ENCODE measurements at regions not wholly inside any gene's neighbourhood (a gene's known extent, or its start where the extent isn't known, plus 50 kb on each side); places are given as distances from the start of the nearest gene placed in this dataset.
A peak's percentile ranks its signal among the peaks of the same experiment; 100 is the strongest.

GRCh38 chrY:15749533-15750433 is 1225.5 kb downstream of the NLGN4Y start:
- Histone ChIP-seq H2AFZ (ENCODE audit: insufficient read depth, low read length, poor library complexity) (no peak overlapping the region), H3K36me3 (ENCODE audit: control insufficient read depth in 1 of 2, insufficient read depth in 2 of 2, low read length in 2 of 2) (no peaks in the 10 kb centered on the region), H3K18ac (ENCODE audit: low read length) (peak overlapping the region; percentile 71), H4K12ac (ENCODE audit: low read depth, low read length) (no peak overlapping the region), H3K9me3 (ENCODE audit: insufficient read depth, low read depth, low read length) (no peaks in the 10 kb centered on the region), H3K4me3 (ENCODE audit: low read depth, low read length) (no peak overlapping the region), H3K14ac (ENCODE audit: low read length) (no peak overlapping the region), H3K4me1 (ENCODE audit: control insufficient read depth in 1 of 2, insufficient read depth in 2 of 2, low read length in 2 of 2) (peaks cover 0 to 6% of the 10 kb centered on the region in 2 experiments), H3K27me3 (ENCODE audit: insufficient read depth, low read length) (no peaks in the 10 kb centered on the region), H3K4me2 (ENCODE audit: low read length) (no peak overlapping the region), H4K8ac (ENCODE audit: low read depth, low read length) (peak overlapping the region; percentile 54), H4K91ac (ENCODE audit: low read depth, low read length) (peak overlapping the region; percentile 77), H3K79me1 (ENCODE audit: low read length) (peaks cover 3% of the 10 kb centered on the region), H3K9ac (ENCODE audit: low read length) (no peak overlapping the region), H2BK120ac (ENCODE audit: insufficient read depth, low read length, poor library complexity) (no peak overlapping the region), H3K27ac (ENCODE audit: low read depth, low read length) (peak overlapping the region; percentile 69), H3K79me2 (ENCODE audit: control insufficient read depth, insufficient read depth, low read length, poor library complexity) (no peaks in the 10 kb centered on the region), H2AK5ac (ENCODE audit: low read length) (peak overlapping the region; percentile 83), H3K4ac (ENCODE audit: low read depth, low read length) (no peak overlapping the region), H2BK5ac (ENCODE audit: low read depth, low read length, poor library complexity) (peak overlapping the region; percentile 56), H3K23ac (ENCODE audit: low read length) (no peak overlapping the region), H2BK12ac (ENCODE audit: low read length) (peak overlapping the region; percentile 71)
- peak in 1 of 2 donors; percentile 54 for DNase-seq
- WGBS (ENCODE audit: extremely low coverage, insufficient coverage, insufficient read length), result no CpG with 5 or more reads among the region's 5 CpGs

- H4K91ac ChIP-seq (ENCODE audit: low read depth, low read length), result no peak overlapping the region
- no peak overlapping the region for H2BK12ac ChIP-seq (ENCODE audit: low read length)
- peak in 1 of 2 donors; percentile 53 for DNase-seq
- H3K4me1 ChIP-seq (ENCODE audit: control insufficient read depth in 1 of 2, insufficient read depth in 2 of 2, low read length in 2 of 2), result peaks cover 0 to 6% of the 10 kb centered on the region in 2 experiments
- H3K4me2 ChIP-seq (ENCODE audit: low read length), result no peak overlapping the region
- no peak overlapping the region for H3K14ac ChIP-seq (ENCODE audit: low read length)
- H3K4ac ChIP-seq (ENCODE audit: low read depth, low read length), result no peak overlapping the region
- H3K9me3 ChIP-seq (ENCODE audit: insufficient read depth, low read depth, low read length), result no peaks in the 10 kb centered on the region
- WGBS (ENCODE audit: extremely low coverage, insufficient coverage, insufficient read length), result no CpG with 5 or more reads among the region's 2 CpGs
- H4K8ac ChIP-seq (ENCODE audit: low read depth, low read length), result no peak overlapping the region
- H2AFZ ChIP-seq (ENCODE audit: insufficient read depth, low read length, poor library complexity), result no peak overlapping the region
- H3K18ac ChIP-seq (ENCODE audit: low read length), result no peak overlapping the region
- H3K79me2 ChIP-seq (ENCODE audit: control insufficient read depth, insufficient read depth, low read length, poor library complexity), result no peaks in the 10 kb centered on the region
- H4K12ac ChIP-seq (ENCODE audit: low read depth, low read length), result no peak overlapping the region
- H3K79me1 ChIP-seq (ENCODE audit: low read length), result peaks cover 3% of the 10 kb centered on the region
- no peak overlapping the region for H2AK5ac ChIP-seq (ENCODE audit: low read length)
- no peak overlapping the region for H3K23ac ChIP-seq (ENCODE audit: low read length)
- no peak overlapping the region for H2BK5ac ChIP-seq (ENCODE audit: low read depth, low read length, poor library complexity)
- no peak overlapping the region for H3K27ac ChIP-seq (ENCODE audit: low read depth, low read length)
- no peaks in the 10 kb centered on the region for H3K36me3 ChIP-seq (ENCODE audit: control insufficient read depth in 1 of 2, insufficient read depth in 2 of 2, low read length in 2 of 2)
- no peak overlapping the region for H3K9ac ChIP-seq (ENCODE audit: low read length)
- H3K4me3 ChIP-seq (ENCODE audit: low read depth, low read length), result no peak overlapping the region
- H2BK120ac ChIP-seq (ENCODE audit: insufficient read depth, low read length, poor library complexity), result no peak overlapping the region
- H3K27me3 ChIP-seq (ENCODE audit: insufficient read depth, low read length), result no peaks in the 10 kb centered on the region
Observed at GRCh38 chrY:15751001-15751400, 1226.7 kb downstream of the NLGN4Y start.

- H3K27ac ChIP-seq (ENCODE audit: low read depth, low read length), result no peak overlapping the region
- no peak overlapping the region for H2AK5ac ChIP-seq (ENCODE audit: low read length)
- no peak overlapping the region for H3K18ac ChIP-seq (ENCODE audit: low read length)
- H3K27me3 ChIP-seq (ENCODE audit: insufficient read depth, low read length), result no peaks in the 10 kb centered on the region
- no peaks in the 10 kb centered on the region for H3K9me3 ChIP-seq (ENCODE audit: insufficient read depth, low read depth, low read length)
- H2BK120ac ChIP-seq (ENCODE audit: insufficient read depth, low read length, poor library complexity), result peak overlapping the region; percentile 6
- no peak for DNase-seq
- no peak overlapping the region for H3K4me3 ChIP-seq (ENCODE audit: low read depth, low read length)
- no peak overlapping the region for H4K8ac ChIP-seq (ENCODE audit: low read depth, low read length)
- H4K12ac ChIP-seq (ENCODE audit: low read depth, low read length), result no peak overlapping the region
- no peak overlapping the region for H3K4me2 ChIP-seq (ENCODE audit: low read length)
- WGBS (ENCODE audit: extremely low coverage, insufficient coverage, insufficient read length), result no CpG with 5 or more reads among the region's 5 CpGs
- H3K23ac ChIP-seq (ENCODE audit: low read length), result no peak overlapping the region
- no peaks in the 10 kb centered on the region for H3K79me1 ChIP-seq (ENCODE audit: low read length)
- no peak overlapping the region for H2AFZ ChIP-seq (ENCODE audit: insufficient read depth, low read length, poor library complexity)
- H3K36me3 ChIP-seq (ENCODE audit: control insufficient read depth in 1 of 2, insufficient read depth in 2 of 2, low read length in 2 of 2), result no peaks in the 10 kb centered on the region
- H4K91ac ChIP-seq (ENCODE audit: low read depth, low read length), result peak overlapping the region; percentile 24
- H2BK5ac ChIP-seq (ENCODE audit: low read depth, low read length, poor library complexity), result no peak overlapping the region
- no peak overlapping the region for H3K14ac ChIP-seq (ENCODE audit: low read length)
- H3K9ac ChIP-seq (ENCODE audit: low read length), result no peak overlapping the region
- no peaks in the 10 kb centered on the region for H3K4me1 ChIP-seq (ENCODE audit: control insufficient read depth in 1 of 2, insufficient read depth in 2 of 2, low read length in 2 of 2)
- H3K79me2 ChIP-seq (ENCODE audit: control insufficient read depth, insufficient read depth, low read length, poor library complexity), result no peaks in the 10 kb centered on the region
- H2BK12ac ChIP-seq (ENCODE audit: low read length), result peak overlapping the region; percentile 71
- no peak overlapping the region for H3K4ac ChIP-seq (ENCODE audit: low read depth, low read length)
Observed at GRCh38 chrY:15756266-15756665, 1231.9 kb downstream of the NLGN4Y start.

- no peak overlapping the region for H2BK120ac ChIP-seq (ENCODE audit: insufficient read depth, low read length, poor library complexity)
- no peaks in the 10 kb centered on the region for H3K4me1 ChIP-seq (ENCODE audit: control insufficient read depth in 1 of 2, insufficient read depth in 2 of 2, low read length in 2 of 2)
- H2AFZ ChIP-seq (ENCODE audit: insufficient read depth, low read length, poor library complexity), result no peak overlapping the region
- no peak overlapping the region for H3K9ac ChIP-seq (ENCODE audit: low read length)
- H3K18ac ChIP-seq (ENCODE audit: low read length), result no peak overlapping the region
- H4K91ac ChIP-seq (ENCODE audit: low read depth, low read length), result no peak overlapping the region
- no CpG with 5 or more reads among the region's 3 CpGs for WGBS (ENCODE audit: extremely low coverage, insufficient coverage, insufficient read length)
- H3K23ac ChIP-seq (ENCODE audit: low read length), result no peak overlapping the region
- no peaks in the 10 kb centered on the region for H3K79me2 ChIP-seq (ENCODE audit: control insufficient read depth, insufficient read depth, low read length, poor library complexity)
- H2AK5ac ChIP-seq (ENCODE audit: low read length), result no peak overlapping the region
- H3K79me1 ChIP-seq (ENCODE audit: low read length), result peaks cover 4% of the 10 kb centered on the region
- H3K9me3 ChIP-seq (ENCODE audit: insufficient read depth, low read depth, low read length), result no peaks in the 10 kb centered on the region
- H3K4me2 ChIP-seq (ENCODE audit: low read length), result no peak overlapping the region
- H3K36me3 ChIP-seq (ENCODE audit: control insufficient read depth in 1 of 2, insufficient read depth in 2 of 2, low read length in 2 of 2), result no peaks in the 10 kb centered on the region
- DNase-seq, result peak in 1 of 2 donors; percentile 19
- no peak overlapping the region for H3K4me3 ChIP-seq (ENCODE audit: low read depth, low read length)
- H4K8ac ChIP-seq (ENCODE audit: low read depth, low read length), result no peak overlapping the region
- H3K27ac ChIP-seq (ENCODE audit: low read depth, low read length), result no peak overlapping the region
- no peak overlapping the region for H4K12ac ChIP-seq (ENCODE audit: low read depth, low read length)
- H2BK12ac ChIP-seq (ENCODE audit: low read length), result no peak overlapping the region
- no peaks in the 10 kb centered on the region for H3K27me3 ChIP-seq (ENCODE audit: insufficient read depth, low read length)
- no peak overlapping the region for H3K4ac ChIP-seq (ENCODE audit: low read depth, low read length)
- no peak overlapping the region for H3K14ac ChIP-seq (ENCODE audit: low read length)
- H2BK5ac ChIP-seq (ENCODE audit: low read depth, low read length, poor library complexity), result no peak overlapping the region
Observed at GRCh38 chrY:15773579-15773978, 1249.2 kb downstream of the NLGN4Y start.

Measured in trophoblast cell (in vitro differentiated cells and primary cell).